Body of pancreas (tissue), 4 donors: ENCODE measurements at regions not wholly inside any gene's neighbourhood (a gene's known extent, or its start where the extent isn't known, plus 50 kb on each side); places are given as distances from the start of the nearest gene placed in this dataset.

Source experiments
- CTCF ChIP-seq, 7 experiments: fragments of 450-650 bp in 4 of 7; fragments of 200-600 bp in 3 of 7; sonication (generic) in 3 of 7; IDR thresholded peaks; one replicate each; pipeline ENCODE4 v1.5.1; 2016 to 2019; ENCODE audit warnings: antibody characterized with exemption in 7 of 7
- POLR2A ChIP-seq, 3 donors: fragments of 450-650 bp; IDR thresholded peaks; one replicate each; pipeline ENCODE4 v1.6.1; 2016; ENCODE audit warnings: antibody characterized with exemption in 3 of 3, mild to moderate bottlenecking in 2 of 3

- TF ChIP-seq CTCF (IDR thresholded peaks at IDR 0.05) (no peak), POLR2A (IDR thresholded peaks at IDR 0.05) (no peak)
Measured at GRCh38 chr18:10124557-10124956, 210.7 kb downstream of the VAPA start.
